Jurkat, Clone E6-1 (cell line): ENCODE measurements at regions not wholly inside any gene's neighbourhood (a gene's known extent, or its start where the extent isn't known, plus 50 kb on each side); places are given as distances from the start of the nearest gene placed in this dataset.

Source experiments
- DNase-seq: peaks from one replicate; pipeline ENCODE4 v3.0.0-alpha.2; 2011; ENCODE audit warnings: low read depth, low spot score
- H3K4me3 ChIP-seq: 2 replicates; pipeline ENCODE4 v1.5.1; 2011; ENCODE audit warnings: mild to moderate bottlenecking, low read length, control low read depth, moderate library complexity

GRCh38 chr6:20310185-20310584 lies 91.5 kb upstream of the E2F3 start:
- DNase-seq: no peak
- no peak overlapping the region for H3K4me3 ChIP-seq

- H3K4me3 ChIP-seq: no peak overlapping the region
- no peak for DNase-seq
Observed at GRCh38 chr6:20312606-20313005, 89.1 kb upstream of the E2F3 start.

GRCh38 chr6:20313051-20313450 lies 88.6 kb upstream of the E2F3 start:
- no peak overlapping the region for H3K4me3 ChIP-seq
- no peak for DNase-seq

- DNase-seq: no peak
Observed at GRCh38 chr6:20313960-20314530, 87.6 kb upstream of the E2F3 start.

GRCh38 chr6:20314866-20315845 lies 86.5 kb upstream of the E2F3 start:
- no peak overlapping the region for H3K4me3 ChIP-seq
- no peak for DNase-seq

More at GRCh38 chr6:20313960-20314530, 87.6 kb upstream of the E2F3 start:
- H3K4me3 ChIP-seq: no peak overlapping the region

- H3K4me3 ChIP-seq: no peak overlapping the region
- no peak for DNase-seq
Observed at GRCh38 chr6:20317430-20317829, 84.2 kb upstream of the E2F3 start.

- no peak for DNase-seq
- H3K4me3 ChIP-seq: no peak overlapping the region
Observed at GRCh38 chr6:20318851-20319387, 82.8 kb upstream of the E2F3 start.

- H3K4me3 ChIP-seq: no peak overlapping the region
- no peak for DNase-seq
Observed at GRCh38 chr6:20319520-20320357, 81.9 kb upstream of the E2F3 start.

GRCh38 chr6:20325641-20326421 lies 75.8 kb upstream of the E2F3 start:
- DNase-seq: no peak
- H3K4me3 ChIP-seq: no peak overlapping the region

GRCh38 chr6:20326422-20326728 lies 75.3 kb upstream of the E2F3 start:
- H3K4me3 ChIP-seq: no peak overlapping the region
- DNase-seq: no peak

- H3K4me3 ChIP-seq: no peak overlapping the region
- DNase-seq: no peak
Observed at GRCh38 chr6:20327141-20327540, 74.5 kb upstream of the E2F3 start.

GRCh38 chr6:20328266-20328923 lies 73.3 kb upstream of the E2F3 start:
- no peak overlapping the region for H3K4me3 ChIP-seq
- no peak for DNase-seq

GRCh38 chr6:20328924-20329300 lies 72.8 kb upstream of the E2F3 start:
- no peak for DNase-seq
- H3K4me3 ChIP-seq: no peak overlapping the region

GRCh38 chr6:20331042-20331441 lies 70.6 kb upstream of the E2F3 start:
- no peak overlapping the region for H3K4me3 ChIP-seq
- DNase-seq: no peak

GRCh38 chr6:20331625-20332024 lies 70.1 kb upstream of the E2F3 start:
- no peak overlapping the region for H3K4me3 ChIP-seq
- no peak for DNase-seq

GRCh38 chr6:20332441-20333006 lies 69.2 kb upstream of the E2F3 start:
- no peak overlapping the region for H3K4me3 ChIP-seq
- no peak for DNase-seq

- DNase-seq: no peak
Observed at GRCh38 chr6:20333721-20334269, 67.9 kb upstream of the E2F3 start.

GRCh38 chr6:20334334-20334733 lies 67.3 kb upstream of the E2F3 start:
- DNase-seq: no peak
- no peak overlapping the region for H3K4me3 ChIP-seq

More at GRCh38 chr6:20333721-20334269, 67.9 kb upstream of the E2F3 start:
- no peak overlapping the region for H3K4me3 ChIP-seq
